Activated effector memory CD4-positive, alpha-beta T cell treated with anti-CD3 and anti-CD28 coated beads, Interleukin-2, amount 50 U/mL, for 16 hours (primary cell): ENCODE measurements at regions not wholly inside any gene's neighbourhood (a gene's known extent, or its start where the extent isn't known, plus 50 kb on each side); places are given as distances from the start of the nearest gene placed in this dataset.

Source experiments
- DNase-seq: peaks from one replicate; pipeline ENCODE4 v3.0.0-alpha.2; 2020

- DNase-seq, result no peak
Measured at GRCh38 chr5:15082096-15082495, 210.5 kb upstream of the ANKH start.

GRCh38 chr5:15080219-15080618 lies 208.6 kb upstream of the ANKH start:
- no peak for DNase-seq

DNA sequence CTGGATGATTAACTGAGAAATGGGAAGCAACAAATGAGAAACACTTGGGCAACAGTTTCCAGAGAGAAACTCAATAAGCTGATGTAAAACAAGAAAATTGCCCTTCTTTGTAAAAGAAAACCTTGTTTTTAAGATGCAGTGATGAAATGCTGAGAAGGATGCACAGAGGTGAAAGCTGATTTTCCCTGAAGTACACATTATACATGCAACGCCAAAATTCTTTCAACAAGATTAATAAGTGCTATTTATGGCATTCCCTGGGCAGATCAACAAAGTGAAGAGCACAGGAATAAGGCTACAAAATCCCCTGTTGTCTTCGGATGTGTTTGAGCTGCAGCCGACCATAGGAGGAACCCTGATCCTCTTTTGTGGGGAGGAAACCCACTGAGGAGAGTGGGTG lies 208.0 kb upstream of the ANKH start:
- DNase-seq, result no peak

GRCh38 chr5:15074651-15075050 lies 203.1 kb upstream of the ANKH start:
- no peak for DNase-seq

DNA sequence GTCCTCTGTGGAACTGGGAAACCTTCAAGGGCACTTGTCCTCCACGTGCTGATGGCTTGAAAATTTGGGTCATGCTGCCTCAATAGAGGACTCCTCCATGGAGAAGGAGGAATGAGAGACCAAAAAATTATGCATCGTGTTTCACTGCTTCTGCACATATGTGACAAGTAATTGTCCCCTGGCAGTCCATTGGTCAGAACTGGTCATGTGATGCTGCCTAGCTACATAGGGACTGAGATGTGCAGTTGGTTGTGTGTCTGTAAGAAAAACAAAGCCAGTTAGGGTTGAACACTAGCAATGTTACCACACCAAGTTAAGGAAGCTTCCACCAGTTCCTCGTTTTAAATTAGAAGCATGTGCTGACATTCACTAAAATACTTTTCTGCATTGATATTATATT lies 201.9 kb upstream of the ANKH start:
- no peak for DNase-seq

GRCh38 chr5:15070907-15071306 lies 199.3 kb upstream of the ANKH start:
- DNase-seq, result no peak

GRCh38 chr5:15069407-15069905 lies 197.9 kb upstream of the ANKH start:
- no peak for DNase-seq

DNA sequence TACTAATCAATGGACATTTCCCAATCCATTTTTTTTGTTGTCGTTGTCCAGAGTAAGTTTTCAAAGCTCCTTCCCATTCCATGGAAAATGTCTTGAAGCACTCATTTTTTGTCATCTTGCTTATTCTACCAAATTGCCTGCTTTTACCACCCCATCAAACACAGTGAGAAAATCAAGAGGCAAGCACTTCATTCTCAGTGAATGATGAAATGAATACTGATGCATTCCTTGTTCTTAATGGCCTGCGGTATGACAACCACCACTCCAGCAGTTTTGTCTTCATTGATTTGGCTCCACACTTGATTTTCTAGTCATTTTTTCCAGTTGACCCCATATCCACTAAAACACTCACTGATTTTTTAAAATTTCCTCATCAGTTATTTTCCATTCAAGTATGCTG lies 193.5 kb upstream of the ANKH start:
- no peak for DNase-seq

GRCh38 chr5:15064396-15064795 lies 192.8 kb upstream of the ANKH start:
- no peak for DNase-seq

DNA sequence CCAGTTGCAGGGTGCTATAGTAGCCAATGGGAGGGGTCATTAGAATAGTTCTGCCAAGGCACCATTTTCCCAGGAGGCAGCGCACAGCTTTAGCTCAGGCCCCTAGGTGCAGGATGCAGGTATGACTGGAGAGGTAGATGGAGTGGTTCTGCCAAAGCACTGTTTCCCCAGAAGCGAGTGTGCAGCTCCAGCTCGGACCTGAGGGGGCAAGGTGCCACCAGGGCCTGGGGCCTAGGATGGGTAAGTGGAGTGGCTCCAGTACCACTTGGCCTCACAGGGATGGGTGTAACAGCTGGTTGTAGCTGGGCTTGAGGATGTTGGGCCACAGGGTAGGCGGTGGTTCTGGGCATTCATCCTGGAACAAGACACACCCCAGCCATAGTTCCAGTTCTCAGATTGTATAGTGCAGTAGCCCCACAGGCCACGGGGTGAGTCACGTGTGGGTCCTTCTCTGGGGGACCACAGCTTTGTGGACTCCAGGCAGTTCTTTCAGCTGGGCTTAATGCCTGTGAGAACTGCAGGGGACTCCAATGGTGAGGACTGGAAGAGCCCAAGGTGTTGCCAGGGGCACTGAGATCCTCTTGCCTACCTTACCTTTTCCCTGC lies 185.5 kb upstream of the ANKH start:
- DNase-seq, result no peak

GRCh38 chr5:15044521-15044920 lies 172.9 kb upstream of the ANKH start:
- no peak for DNase-seq

DNA sequence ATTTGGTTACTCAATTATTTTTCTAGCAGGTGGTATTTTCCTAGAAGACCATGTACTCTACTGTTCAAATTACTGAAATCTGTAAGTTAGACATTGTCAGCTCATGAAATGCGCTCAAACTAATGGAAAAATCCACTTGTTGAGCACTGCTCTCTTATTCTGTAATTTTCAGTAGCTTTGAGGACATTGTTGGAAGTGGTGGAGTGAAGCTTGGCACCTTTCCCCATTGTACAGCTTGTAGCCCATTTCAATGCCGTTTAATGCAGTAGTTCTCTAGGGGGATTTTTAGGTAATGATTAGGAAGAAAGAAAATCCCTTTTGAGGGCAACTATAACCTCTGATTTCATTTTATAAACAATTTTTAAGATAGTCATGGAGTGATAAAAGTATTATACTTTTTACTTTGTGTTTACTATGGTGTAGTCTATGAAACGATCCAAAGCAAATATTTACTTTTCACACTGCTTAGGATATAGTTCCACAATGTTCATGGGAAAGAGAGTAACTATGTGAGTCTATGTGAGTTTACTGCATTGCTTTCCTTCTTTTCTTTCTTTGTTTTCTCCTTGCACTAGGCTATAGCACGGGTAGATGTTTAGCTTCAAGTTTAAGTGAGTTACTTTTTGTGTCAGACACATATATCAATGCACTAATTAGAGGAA lies 165.8 kb upstream of the ANKH start:
- no peak for DNase-seq

DNA sequence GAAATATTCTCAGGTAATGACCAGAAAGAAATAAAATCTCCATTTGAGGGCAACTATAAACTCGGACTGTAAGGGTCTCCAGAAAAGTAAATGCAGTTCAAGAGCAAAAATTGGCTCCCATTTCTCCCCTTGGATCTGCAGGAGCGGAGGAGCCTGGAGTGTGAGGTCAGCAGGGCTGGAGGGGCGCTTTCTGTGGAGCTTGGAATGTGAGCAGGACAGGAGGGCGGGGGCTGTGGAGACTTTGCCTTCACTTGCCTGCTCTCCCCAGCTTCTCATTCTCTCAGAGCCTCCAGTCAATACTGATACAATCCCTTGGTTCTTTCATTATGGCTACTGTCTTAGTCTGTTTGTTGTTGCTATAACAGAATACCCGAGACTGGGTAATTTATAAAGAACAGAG lies 162.8 kb upstream of the ANKH start:
- DNase-seq, result no peak

- DNase-seq, result no peak
Measured at GRCh38 chr5:15031180-15031579, 159.6 kb upstream of the ANKH start.

DNA sequence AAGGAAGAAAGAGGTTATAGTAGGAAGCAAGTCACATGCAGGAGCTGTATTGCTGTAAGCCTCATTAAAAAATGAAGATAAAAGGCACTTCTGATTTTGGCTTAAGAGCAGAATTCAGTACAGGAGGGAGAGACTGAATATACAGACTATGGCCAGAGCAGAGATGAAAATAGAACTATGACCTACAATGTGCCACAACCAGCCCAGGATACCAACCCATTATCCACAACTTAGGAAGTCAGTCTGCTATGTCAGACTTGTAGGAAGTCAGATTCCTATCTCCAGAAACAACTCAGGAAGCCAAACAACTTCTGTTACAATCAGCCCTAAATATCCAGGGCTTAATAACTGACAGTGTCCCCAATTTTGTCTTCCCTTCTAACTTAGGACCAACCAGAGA lies 156.2 kb upstream of the ANKH start:
- no peak for DNase-seq

DNA sequence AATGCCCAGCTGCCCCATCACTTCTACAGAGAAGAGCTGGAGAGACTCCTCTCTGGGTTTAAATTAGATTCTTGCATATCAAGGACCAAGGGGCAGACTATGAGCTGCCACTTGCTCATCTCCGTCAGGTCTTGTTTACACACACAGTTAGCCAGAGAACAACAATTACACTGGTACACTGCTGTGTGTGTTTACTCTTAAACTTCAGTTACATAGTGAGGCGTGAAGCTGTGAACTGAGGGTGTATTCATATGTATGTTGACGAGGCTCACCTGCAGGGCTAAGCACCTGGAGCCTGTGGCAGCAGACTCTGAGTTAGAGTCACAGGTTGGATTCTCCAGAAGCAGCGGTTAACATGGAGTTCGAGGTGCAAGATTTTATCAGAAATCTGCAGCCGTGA lies 155.4 kb upstream of the ANKH start:
- no peak for DNase-seq

DNA sequence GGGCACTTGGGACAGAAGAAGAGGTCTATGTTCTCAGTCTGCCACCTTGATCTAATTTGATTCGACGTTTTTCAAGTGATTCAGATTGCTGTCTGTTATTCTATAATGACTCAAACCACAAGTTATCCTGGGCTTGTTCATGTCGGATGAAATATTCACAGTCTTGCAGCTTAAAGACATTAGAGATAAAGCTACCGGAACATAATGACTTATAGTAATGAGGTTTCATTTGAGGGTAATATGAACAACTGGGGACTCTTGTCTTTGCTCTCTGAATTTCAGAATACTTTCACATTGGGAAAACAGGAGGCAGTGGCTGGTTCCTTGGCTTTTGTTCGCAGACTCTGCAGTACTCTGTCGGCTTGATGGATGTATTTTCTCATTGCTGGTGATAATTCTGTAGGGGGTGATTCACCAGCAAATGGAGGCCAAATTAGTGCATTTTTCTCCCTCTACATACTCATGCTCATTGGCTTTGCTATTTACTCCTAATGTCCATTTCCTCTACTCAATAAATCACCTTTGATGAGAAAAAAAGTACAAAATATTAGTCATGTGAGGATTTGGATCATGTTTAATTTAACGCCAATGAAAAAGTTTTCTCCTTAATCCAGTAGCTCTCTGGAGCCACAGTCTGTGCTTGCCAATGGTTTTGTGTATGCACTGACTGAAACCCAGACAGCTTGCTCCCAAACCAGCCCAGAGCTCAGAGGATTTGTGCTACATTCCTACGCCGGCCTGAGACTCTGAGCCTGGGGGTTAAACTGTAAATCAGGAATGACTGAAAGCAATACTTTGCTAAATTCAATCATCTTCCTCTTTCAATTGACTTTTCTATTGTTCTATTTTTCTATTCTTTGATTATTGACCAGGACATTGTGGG lies 154.7 kb upstream of the ANKH start:
- no peak for DNase-seq

GRCh38 chr5:15023846-15024245 lies 152.3 kb upstream of the ANKH start:
- no peak for DNase-seq

DNA sequence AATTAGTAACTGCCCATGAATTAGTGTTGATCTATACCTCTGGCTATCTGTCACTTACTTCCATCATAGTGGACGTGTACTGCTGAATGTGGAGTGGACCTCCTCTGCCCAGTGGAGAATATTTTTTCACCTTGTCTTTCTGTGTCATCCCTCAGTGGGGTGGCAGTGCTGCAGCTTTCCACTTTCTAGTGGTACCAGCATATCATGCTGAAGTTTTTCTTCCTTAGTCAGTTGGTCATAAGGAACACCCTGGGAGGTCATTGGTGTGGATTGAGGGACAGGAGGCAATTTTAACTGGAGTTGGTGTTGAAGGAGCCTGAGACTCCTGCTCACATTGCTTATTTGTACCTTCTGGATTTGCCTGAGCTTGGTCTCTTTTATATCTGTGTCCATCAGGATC lies 151.7 kb upstream of the ANKH start:
- no peak for DNase-seq

GRCh38 chr5:15021266-15022046 lies 149.9 kb upstream of the ANKH start:
- DNase-seq, result no peak

- DNase-seq, result no peak
Measured at GRCh38 chr5:15020736-15021135, 149.2 kb upstream of the ANKH start.

- DNase-seq, result no peak
Measured at GRCh38 chr5:15014809-15015208, 143.2 kb upstream of the ANKH start.
